Vagina (tissue), 2 donors: ENCODE measurements at regions not wholly inside any gene's neighbourhood (a gene's known extent, or its start where the extent isn't known, plus 50 kb on each side); places are given as distances from the start of the nearest gene placed in this dataset.
"Not testable (repeated sequence)": the region's sequence is repeated elsewhere in the genome, so short reads cannot be mapped to it uniquely, and the experiment has no call there.

Experiments used
- CTCF ChIP-seq, 3 experiments: fragments of 450-650 bp in 2 of 3; fragments of 200-600 bp in 1 of 3; sonication (generic) in 1 of 3; IDR thresholded peaks; one replicate each; pipeline ENCODE4 v1.5.1; 2017 to 2019; ENCODE audit warnings: antibody characterized with exemption in 3 of 3, mild to moderate bottlenecking in 2 of 3, moderate library complexity in 2 of 3
- POLR2A ChIP-seq, 2 donors: fragments of 450-650 bp; IDR thresholded peaks; one replicate each; pipeline ENCODE4 v1.6.1; 2017; ENCODE audit warnings: antibody characterized with exemption in 2 of 2, mild to moderate bottlenecking in 2 of 2, moderate library complexity in 2 of 2

DNA sequence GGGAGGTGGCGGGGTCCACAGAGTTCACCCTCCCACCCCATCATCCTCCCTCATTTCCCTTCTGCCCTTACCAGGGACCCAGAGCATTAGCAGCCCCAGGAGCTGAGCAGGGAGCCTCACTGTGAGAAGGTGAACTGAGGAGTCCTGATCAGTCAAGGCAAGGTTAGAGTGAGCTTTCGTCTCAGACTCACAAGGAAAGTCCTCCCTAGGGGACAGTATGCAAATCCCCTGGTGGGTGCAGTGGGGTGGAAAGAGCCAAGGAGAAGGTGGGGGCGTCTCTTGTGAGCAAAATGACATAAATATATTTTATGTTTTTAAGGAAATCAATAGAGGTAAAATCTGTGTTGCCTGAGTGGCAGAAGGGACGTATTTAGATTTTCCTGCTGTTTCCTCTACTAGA, 329.1 kb downstream of the RPIA start:
- TF ChIP-seq POLR2A, CTCF (IDR thresholded peaks at IDR 0.05): not testable (repeated sequence)
